ENCODE measurements at regions not wholly inside any gene's neighbourhood (a gene's known extent, or its start where the extent isn't known, plus 50 kb on each side); places are given as distances from the start of the nearest gene placed in this dataset.

GRCh38 chr3:96070678-96071077 is 743.7 kb upstream of the EPHA6 start:
- no peak for DNase-seq

GRCh38 chr3:96071097-96071496 is 743.3 kb upstream of the EPHA6 start:
- DNase-seq = no peak

GRCh38 chr3:96072226-96072625 is 742.2 kb upstream of the EPHA6 start:
- no peak for DNase-seq

GRCh38 chr3:96083610-96084009 is 730.8 kb upstream of the EPHA6 start:
- DNase-seq = no peak

GRCh38 chr3:96086018-96086417 is 728.4 kb upstream of the EPHA6 start:
- DNase-seq = no peak

- no peak for DNase-seq
These were observed 713.3 kb upstream of the EPHA6 start for GRCh38 chr3:96101006-96101560.

GRCh38 chr3:96106701-96107100 is 707.7 kb upstream of the EPHA6 start:
- DNase-seq = no peak
